ENCODE measurements at regions not wholly inside any gene's neighbourhood (a gene's known extent, or its start where the extent isn't known, plus 50 kb on each side); places are given as distances from the start of the nearest gene placed in this dataset.

- H3K4me1 ChIP-seq (ENCODE audit: low read depth, poor library complexity, severe bottlenecking), result no peaks in the 10 kb centered on the region
- TF ChIP-seq, protein P1, sequence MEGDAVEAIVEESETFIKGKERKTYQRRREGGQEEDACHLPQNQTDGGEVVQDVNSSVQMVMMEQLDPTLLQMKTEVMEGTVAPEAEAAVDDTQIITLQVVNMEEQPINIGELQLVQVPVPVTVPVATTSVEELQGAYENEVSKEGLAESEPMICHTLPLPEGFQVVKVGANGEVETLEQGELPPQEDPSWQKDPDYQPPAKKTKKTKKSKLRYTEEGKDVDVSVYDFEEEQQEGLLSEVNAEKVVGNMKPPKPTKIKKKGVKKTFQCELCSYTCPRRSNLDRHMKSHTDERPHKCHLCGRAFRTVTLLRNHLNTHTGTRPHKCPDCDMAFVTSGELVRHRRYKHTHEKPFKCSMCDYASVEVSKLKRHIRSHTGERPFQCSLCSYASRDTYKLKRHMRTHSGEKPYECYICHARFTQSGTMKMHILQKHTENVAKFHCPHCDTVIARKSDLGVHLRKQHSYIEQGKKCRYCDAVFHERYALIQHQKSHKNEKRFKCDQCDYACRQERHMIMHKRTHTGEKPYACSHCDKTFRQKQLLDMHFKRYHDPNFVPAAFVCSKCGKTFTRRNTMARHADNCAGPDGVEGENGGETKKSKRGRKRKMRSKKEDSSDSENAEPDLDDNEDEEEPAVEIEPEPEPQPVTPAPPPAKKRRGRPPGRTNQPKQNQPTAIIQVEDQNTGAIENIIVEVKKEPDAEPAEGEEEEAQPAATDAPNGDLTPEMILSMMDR (conservative IDR thresholded peaks at IDR 0.05; ENCODE audit: low read depth, low read length), result no peak
- no peak overlapping the region for H3K27ac ChIP-seq
- no peaks in the 10 kb centered on the region for H3K27me3 ChIP-seq (ENCODE audit: insufficient read depth, low read depth)
- no peak overlapping the region for H3K9ac ChIP-seq
- H4K20me1 ChIP-seq (ENCODE audit: insufficient read depth), result no peaks in the 10 kb centered on the region
- H2AFZ ChIP-seq (ENCODE audit: low read depth), result no peak overlapping the region
- H3K79me2 ChIP-seq (ENCODE audit: insufficient read depth, low read depth), result no peaks in the 10 kb centered on the region
- H3K4me3 ChIP-seq (IDR thresholded peaks at IDR 0.05; ENCODE audit: insufficient read depth, low read depth, low read length), result no peak overlapping the region
- H3K4me2 ChIP-seq, result no peak overlapping the region
- H3K36me3 ChIP-seq (ENCODE audit: insufficient read depth), result no peaks in the 10 kb centered on the region
Measured at GRCh38 chr12:65681226-65681625, 143.1 kb upstream of the HMGA2 start.

- Histone ChIP-seq H4K20me1 (ENCODE audit: insufficient read depth) (no peaks in the 10 kb centered on the region), H3K79me2 (ENCODE audit: insufficient read depth, low read depth) (no peaks in the 10 kb centered on the region), H3K36me3 (ENCODE audit: insufficient read depth) (no peaks in the 10 kb centered on the region), H2AFZ (ENCODE audit: low read depth) (no peak overlapping the region), H3K27me3 (ENCODE audit: insufficient read depth, low read depth) (no peaks in the 10 kb centered on the region), H3K9ac (no peak overlapping the region), H3K4me1 (ENCODE audit: low read depth, poor library complexity, severe bottlenecking) (no peaks in the 10 kb centered on the region), H3K27ac (no peak overlapping the region), H3K4me3 (IDR thresholded peaks at IDR 0.05; ENCODE audit: insufficient read depth, low read depth, low read length) (no peak overlapping the region), H3K4me2 (no peak overlapping the region)
- TF ChIP-seq, protein P1 (conservative IDR thresholded peaks at IDR 0.05; ENCODE audit: low read depth, low read length), result no peak
Measured at GRCh38 chr12:65682112-65682511, 142.2 kb upstream of the HMGA2 start.

- H3K4me2 ChIP-seq, result no peak overlapping the region
- H3K4me3 ChIP-seq (IDR thresholded peaks at IDR 0.05; ENCODE audit: insufficient read depth, low read depth, low read length), result no peak overlapping the region
- no peaks in the 10 kb centered on the region for H3K27me3 ChIP-seq (ENCODE audit: insufficient read depth, low read depth)
- H2AFZ ChIP-seq (ENCODE audit: low read depth), result no peak overlapping the region
- H3K79me2 ChIP-seq (ENCODE audit: insufficient read depth, low read depth), result no peaks in the 10 kb centered on the region
- H4K20me1 ChIP-seq (ENCODE audit: insufficient read depth), result no peaks in the 10 kb centered on the region
- H3K36me3 ChIP-seq (ENCODE audit: insufficient read depth), result no peaks in the 10 kb centered on the region
- TF ChIP-seq, protein P1 (conservative IDR thresholded peaks at IDR 0.05; ENCODE audit: low read depth, low read length), result no peak
- no peaks in the 10 kb centered on the region for H3K4me1 ChIP-seq (ENCODE audit: low read depth, poor library complexity, severe bottlenecking)
- no peak overlapping the region for H3K27ac ChIP-seq
- H3K9ac ChIP-seq, result no peak overlapping the region
Measured at GRCh38 chr12:65684906-65685305, 139.4 kb upstream of the HMGA2 start.

DNA sequence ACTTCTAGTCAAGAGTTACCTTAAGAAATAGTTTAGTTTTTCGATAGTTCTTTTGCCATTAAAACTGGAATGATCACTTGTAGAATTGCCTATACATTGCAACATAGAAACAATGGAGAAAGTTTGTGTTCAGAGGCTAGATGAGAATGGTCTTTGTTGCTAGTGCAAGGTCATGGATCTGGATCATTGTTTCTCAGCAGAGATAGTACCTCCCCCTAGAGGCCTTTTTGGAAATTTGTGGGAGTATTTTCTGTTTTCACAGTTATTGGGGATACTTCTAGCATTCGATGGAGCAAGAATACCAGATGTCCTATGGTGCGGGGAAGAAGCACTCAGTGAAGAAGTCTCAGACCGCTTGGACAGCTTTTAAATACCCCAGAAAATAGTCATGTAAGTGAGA, 138.8 kb upstream of the HMGA2 start:
- no peaks in the 10 kb centered on the region for H4K20me1 ChIP-seq (ENCODE audit: insufficient read depth)
- no peak overlapping the region for H3K4me3 ChIP-seq (IDR thresholded peaks at IDR 0.05; ENCODE audit: insufficient read depth, low read depth, low read length)
- no peaks in the 10 kb centered on the region for H3K79me2 ChIP-seq (ENCODE audit: insufficient read depth, low read depth)
- no peak overlapping the region for H3K27ac ChIP-seq
- no peaks in the 10 kb centered on the region for H3K27me3 ChIP-seq (ENCODE audit: insufficient read depth, low read depth)
- no peak overlapping the region for H3K4me2 ChIP-seq
- H3K36me3 ChIP-seq (ENCODE audit: insufficient read depth), result no peaks in the 10 kb centered on the region
- TF ChIP-seq, protein P1 (conservative IDR thresholded peaks at IDR 0.05; ENCODE audit: low read depth, low read length), result peak; percentile 68
- no peak overlapping the region for H3K9ac ChIP-seq
- no peak overlapping the region for H2AFZ ChIP-seq (ENCODE audit: low read depth)
- H3K4me1 ChIP-seq (ENCODE audit: low read depth, poor library complexity, severe bottlenecking), result no peaks in the 10 kb centered on the region

Measured in KMS-11 (cell line).